ENCODE measurements at regions not wholly inside any gene's neighbourhood (a gene's known extent, or its start where the extent isn't known, plus 50 kb on each side); places are given as distances from the start of the nearest gene placed in this dataset.

DNA sequence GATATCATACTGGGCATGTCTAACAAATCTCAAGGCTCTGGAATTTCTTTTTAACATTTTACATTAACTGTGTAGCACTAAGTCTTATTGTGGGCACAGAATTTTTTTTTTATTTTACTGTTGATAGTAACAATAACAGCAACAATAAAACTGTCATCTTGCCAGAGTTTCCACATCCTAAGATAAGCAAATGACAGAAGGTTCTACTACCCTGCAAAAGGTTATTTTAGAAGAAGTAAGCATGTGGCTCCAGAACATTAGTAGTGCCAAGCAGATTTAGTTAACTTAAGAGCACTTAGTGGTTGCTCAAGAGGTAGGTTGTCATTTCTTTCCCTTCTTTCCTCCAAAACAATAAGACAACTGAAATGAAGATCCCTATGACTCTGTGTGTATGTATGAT, 743.0 kb upstream of the CBLB start:
- Histone ChIP-seq H3K27me3 (ENCODE audit: low read depth, low read length) (no peaks in the 10 kb centered on the region), H3K9me3 (ENCODE audit: control insufficient read depth in 1 of 2, low read length in 2 of 2) (no peaks in the 10 kb centered on the region), H3K4me1 (ENCODE audit: control insufficient read depth in 1 of 2, insufficient read depth in 2 of 2, low read length in 2 of 2) (no peaks in the 10 kb centered on the region), H3K27ac (ENCODE audit: low read length) (no peak overlapping the region), H3K36me3 (ENCODE audit: control insufficient read depth in 1 of 2, insufficient read depth in 2 of 2, low read length in 2 of 2) (no peaks in the 10 kb centered on the region), H3K4me3 (ENCODE audit: low read depth in 1 of 2, low read length in 2 of 2) (no peak overlapping the region)

GRCh38 chr3:106616556-106616955, 747.7 kb upstream of the CBLB start:
- H3K4me1 ChIP-seq (ENCODE audit: control insufficient read depth in 1 of 2, insufficient read depth in 2 of 2, low read length in 2 of 2) = no peaks in the 10 kb centered on the region
- no peak overlapping the region for H3K4me3 ChIP-seq (ENCODE audit: low read depth in 1 of 2, low read length in 2 of 2)
- no peak overlapping the region for H3K27ac ChIP-seq (ENCODE audit: low read length)
- H3K9me3 ChIP-seq (ENCODE audit: control insufficient read depth in 1 of 2, low read length in 2 of 2) = no peaks in the 10 kb centered on the region
- no peaks in the 10 kb centered on the region for H3K36me3 ChIP-seq (ENCODE audit: control insufficient read depth in 1 of 2, insufficient read depth in 2 of 2, low read length in 2 of 2)
- H3K27me3 ChIP-seq (ENCODE audit: low read depth, low read length) = no peaks in the 10 kb centered on the region

DNA sequence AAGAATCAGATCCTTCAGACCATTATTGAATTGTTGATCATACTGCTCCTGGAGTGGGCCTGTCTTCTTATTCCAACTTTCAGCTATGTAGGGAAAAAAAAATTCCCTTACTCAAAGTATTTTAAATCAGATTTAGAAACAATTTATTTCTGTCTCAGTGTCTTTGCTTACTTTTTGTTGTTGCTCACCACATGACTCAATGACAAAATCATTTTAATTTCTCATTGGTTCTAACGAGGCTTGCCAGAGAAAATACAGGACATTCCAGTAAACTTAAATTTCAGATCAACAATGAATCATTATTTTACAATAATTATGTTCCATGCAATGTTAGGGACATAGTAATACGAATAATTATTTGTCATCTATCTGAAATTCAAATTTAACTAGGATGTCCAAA, 748.5 kb upstream of the CBLB start:
- Histone ChIP-seq H3K27ac (ENCODE audit: low read length) (no peak overlapping the region), H3K4me1 (ENCODE audit: control insufficient read depth in 1 of 2, insufficient read depth in 2 of 2, low read length in 2 of 2) (no peaks in the 10 kb centered on the region), H3K9me3 (ENCODE audit: control insufficient read depth in 1 of 2, low read length in 2 of 2) (no peaks in the 10 kb centered on the region), H3K36me3 (ENCODE audit: control insufficient read depth in 1 of 2, insufficient read depth in 2 of 2, low read length in 2 of 2) (no peaks in the 10 kb centered on the region), H3K4me3 (ENCODE audit: low read depth in 1 of 2, low read length in 2 of 2) (no peak overlapping the region), H3K27me3 (ENCODE audit: low read depth, low read length) (no peaks in the 10 kb centered on the region)

GRCh38 chr3:106620646-106621045, 751.8 kb upstream of the CBLB start:
- Histone ChIP-seq H3K27ac (ENCODE audit: low read length) (no peak overlapping the region), H3K4me3 (ENCODE audit: low read depth in 1 of 2, low read length in 2 of 2) (no peak overlapping the region), H3K9me3 (ENCODE audit: control insufficient read depth in 1 of 2, low read length in 2 of 2) (peaks cover 5 to 16% of the 10 kb centered on the region in 2 donors), H3K4me1 (ENCODE audit: control insufficient read depth in 1 of 2, insufficient read depth in 2 of 2, low read length in 2 of 2) (no peaks in the 10 kb centered on the region), H3K36me3 (ENCODE audit: control insufficient read depth in 1 of 2, insufficient read depth in 2 of 2, low read length in 2 of 2) (no peaks in the 10 kb centered on the region), H3K27me3 (ENCODE audit: low read depth, low read length) (no peaks in the 10 kb centered on the region)

DNA sequence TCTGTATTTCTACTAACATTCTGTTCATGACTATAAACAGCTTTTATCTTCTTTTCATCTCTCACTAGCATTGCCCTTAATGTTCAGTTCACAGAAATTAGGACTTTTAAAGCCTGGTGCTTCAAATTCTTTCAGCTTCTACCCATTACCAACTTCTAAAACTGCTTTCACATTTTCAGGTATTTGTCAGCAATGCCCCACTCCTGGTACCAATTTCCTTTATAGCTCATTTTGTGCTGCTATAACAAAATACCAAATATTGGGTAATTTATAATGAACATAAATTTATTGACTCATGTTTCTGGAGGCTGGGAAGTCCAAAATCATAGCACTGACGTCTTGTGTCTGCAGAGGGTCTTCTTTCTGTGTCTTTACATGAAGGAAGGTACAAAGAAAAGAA, 753.1 kb upstream of the CCDC54 start:
- no peak overlapping the region for H3K27ac ChIP-seq (ENCODE audit: low read length)
- no peaks in the 10 kb centered on the region for H3K36me3 ChIP-seq (ENCODE audit: control insufficient read depth in 1 of 2, insufficient read depth in 2 of 2, low read length in 2 of 2)
- H3K27me3 ChIP-seq (ENCODE audit: low read depth, low read length) = no peaks in the 10 kb centered on the region
- H3K4me3 ChIP-seq (ENCODE audit: low read depth in 1 of 2, low read length in 2 of 2) = no peak overlapping the region
- H3K4me1 ChIP-seq (ENCODE audit: control insufficient read depth in 1 of 2, insufficient read depth in 2 of 2, low read length in 2 of 2) = no peaks in the 10 kb centered on the region
- peaks cover 5 to 16% of the 10 kb centered on the region in 2 donors for H3K9me3 ChIP-seq (ENCODE audit: control insufficient read depth in 1 of 2, low read length in 2 of 2)

GRCh38 chr3:106628407-106628806, 748.8 kb upstream of the CCDC54 start:
- no peak overlapping the region for H3K4me3 ChIP-seq (ENCODE audit: low read depth in 1 of 2, low read length in 2 of 2)
- no peaks in the 10 kb centered on the region for H3K36me3 ChIP-seq (ENCODE audit: control insufficient read depth in 1 of 2, insufficient read depth in 2 of 2, low read length in 2 of 2)
- H3K27me3 ChIP-seq (ENCODE audit: low read depth, low read length) = no peaks in the 10 kb centered on the region
- no peak overlapping the region for H3K27ac ChIP-seq (ENCODE audit: low read length)
- H3K9me3 ChIP-seq (ENCODE audit: control insufficient read depth in 1 of 2, low read length in 2 of 2) = peaks cover 5 to 7% of the 10 kb centered on the region in 2 donors
- no peaks in the 10 kb centered on the region for H3K4me1 ChIP-seq (ENCODE audit: control insufficient read depth in 1 of 2, insufficient read depth in 2 of 2, low read length in 2 of 2)

GRCh38 chr3:106629215-106629832, 747.9 kb upstream of the CCDC54 start:
- Histone ChIP-seq H3K4me3 (ENCODE audit: low read depth in 1 of 2, low read length in 2 of 2) (no peak overlapping the region), H3K27ac (ENCODE audit: low read length) (no peak overlapping the region), H3K27me3 (ENCODE audit: low read depth, low read length) (no peaks in the 10 kb centered on the region), H3K9me3 (ENCODE audit: control insufficient read depth in 1 of 2, low read length in 2 of 2) (peaks cover 0 to 2% of the 10 kb centered on the region in 2 donors), H3K36me3 (ENCODE audit: control insufficient read depth in 1 of 2, insufficient read depth in 2 of 2, low read length in 2 of 2) (no peaks in the 10 kb centered on the region), H3K4me1 (ENCODE audit: control insufficient read depth in 1 of 2, insufficient read depth in 2 of 2, low read length in 2 of 2) (no peaks in the 10 kb centered on the region)

- Histone ChIP-seq H3K4me1 (ENCODE audit: control insufficient read depth in 1 of 2, insufficient read depth in 2 of 2, low read length in 2 of 2) (no peaks in the 10 kb centered on the region), H3K36me3 (ENCODE audit: control insufficient read depth in 1 of 2, insufficient read depth in 2 of 2, low read length in 2 of 2) (no peaks in the 10 kb centered on the region), H3K27ac (ENCODE audit: low read length) (no peak overlapping the region), H3K4me3 (ENCODE audit: low read depth in 1 of 2, low read length in 2 of 2) (no peak overlapping the region), H3K9me3 (ENCODE audit: control insufficient read depth in 1 of 2, low read length in 2 of 2) (no peaks in the 10 kb centered on the region), H3K27me3 (ENCODE audit: low read depth, low read length) (no peaks in the 10 kb centered on the region)
These were observed 745.7 kb upstream of the CCDC54 start for GRCh38 chr3:106631373-106632108.

GRCh38 chr3:106635271-106635670, 742.0 kb upstream of the CCDC54 start:
- Histone ChIP-seq H3K4me3 (ENCODE audit: low read depth in 1 of 2, low read length in 2 of 2) (no peak overlapping the region), H3K4me1 (ENCODE audit: control insufficient read depth in 1 of 2, insufficient read depth in 2 of 2, low read length in 2 of 2) (no peaks in the 10 kb centered on the region), H3K9me3 (ENCODE audit: control insufficient read depth in 1 of 2, low read length in 2 of 2) (no peaks in the 10 kb centered on the region), H3K36me3 (ENCODE audit: control insufficient read depth in 1 of 2, insufficient read depth in 2 of 2, low read length in 2 of 2) (no peaks in the 10 kb centered on the region), H3K27me3 (ENCODE audit: low read depth, low read length) (no peaks in the 10 kb centered on the region), H3K27ac (ENCODE audit: low read length) (no peak overlapping the region)

DNA sequence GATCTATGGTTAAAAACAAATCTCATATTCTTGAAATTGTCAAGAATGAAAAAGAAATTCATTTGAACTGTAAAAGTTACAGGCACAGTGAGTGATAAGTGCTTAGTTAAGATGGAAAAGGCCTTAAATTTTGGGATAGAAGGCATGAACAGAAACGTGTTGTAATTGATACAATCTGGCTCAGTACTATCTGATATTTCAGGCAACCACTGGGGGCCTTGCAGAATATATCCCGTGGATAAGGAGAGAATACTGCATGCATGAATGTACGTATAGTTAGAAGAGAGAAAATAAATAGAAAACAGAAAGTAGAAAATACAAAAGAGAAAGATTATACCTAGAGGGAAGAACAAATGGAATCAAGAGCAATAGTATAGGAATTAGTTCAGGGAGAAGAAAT, 741.4 kb upstream of the CCDC54 start:
- no peaks in the 10 kb centered on the region for H3K27me3 ChIP-seq (ENCODE audit: low read depth, low read length)
- H3K27ac ChIP-seq (ENCODE audit: low read length) = no peak overlapping the region
- H3K9me3 ChIP-seq (ENCODE audit: control insufficient read depth in 1 of 2, low read length in 2 of 2) = no peaks in the 10 kb centered on the region
- H3K36me3 ChIP-seq (ENCODE audit: control insufficient read depth in 1 of 2, insufficient read depth in 2 of 2, low read length in 2 of 2) = no peaks in the 10 kb centered on the region
- no peak overlapping the region for H3K4me3 ChIP-seq (ENCODE audit: low read depth in 1 of 2, low read length in 2 of 2)
- no peaks in the 10 kb centered on the region for H3K4me1 ChIP-seq (ENCODE audit: control insufficient read depth in 1 of 2, insufficient read depth in 2 of 2, low read length in 2 of 2)

DNA sequence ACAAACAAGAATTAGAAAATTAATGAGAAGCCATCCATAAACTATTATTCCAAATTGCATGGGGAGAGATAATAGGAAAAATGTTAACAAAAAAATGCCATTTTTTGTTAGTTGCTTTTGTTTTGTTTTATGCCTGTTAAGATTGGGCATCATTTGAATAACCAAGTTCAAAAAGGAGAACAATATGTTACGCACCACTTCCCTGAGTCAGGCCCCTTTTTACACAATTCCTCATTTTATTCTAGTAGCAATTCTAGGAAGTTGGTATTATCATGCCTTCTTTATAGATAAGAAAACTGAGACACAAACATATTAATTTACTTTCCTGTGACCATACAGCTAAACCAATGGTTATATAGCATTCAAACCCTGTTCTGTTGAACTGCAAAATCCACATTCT, 736.9 kb upstream of the CCDC54 start:
- no peak overlapping the region for H3K4me3 ChIP-seq (ENCODE audit: low read depth in 1 of 2, low read length in 2 of 2)
- H3K9me3 ChIP-seq (ENCODE audit: control insufficient read depth in 1 of 2, low read length in 2 of 2) = peaks cover 0 to 5% of the 10 kb centered on the region in 2 donors
- H3K27ac ChIP-seq (ENCODE audit: low read length) = no peak overlapping the region
- H3K27me3 ChIP-seq (ENCODE audit: low read depth, low read length) = no peaks in the 10 kb centered on the region
- no peaks in the 10 kb centered on the region for H3K4me1 ChIP-seq (ENCODE audit: control insufficient read depth in 1 of 2, insufficient read depth in 2 of 2, low read length in 2 of 2)
- H3K36me3 ChIP-seq (ENCODE audit: control insufficient read depth in 1 of 2, insufficient read depth in 2 of 2, low read length in 2 of 2) = no peaks in the 10 kb centered on the region

- no peaks in the 10 kb centered on the region for H3K27me3 ChIP-seq (ENCODE audit: low read depth, low read length)
- H3K4me3 ChIP-seq (ENCODE audit: low read depth in 1 of 2, low read length in 2 of 2) = no peak overlapping the region
- H3K27ac ChIP-seq (ENCODE audit: low read length) = no peak overlapping the region
- H3K4me1 ChIP-seq (ENCODE audit: control insufficient read depth in 1 of 2, insufficient read depth in 2 of 2, low read length in 2 of 2) = no peaks in the 10 kb centered on the region
- peaks cover 0 to 5% of the 10 kb centered on the region in 2 donors for H3K9me3 ChIP-seq (ENCODE audit: control insufficient read depth in 1 of 2, low read length in 2 of 2)
- H3K36me3 ChIP-seq (ENCODE audit: control insufficient read depth in 1 of 2, insufficient read depth in 2 of 2, low read length in 2 of 2) = no peaks in the 10 kb centered on the region
These were observed 735.1 kb upstream of the CCDC54 start for GRCh38 chr3:106642161-106642560.
